ENCODE measurements at regions not wholly inside any gene's neighbourhood (a gene's known extent, or its start where the extent isn't known, plus 50 kb on each side); places are given as distances from the start of the nearest gene placed in this dataset.

- Mint-ChIP-seq H3K27ac (no peak overlapping the region), H3K4me3 (no peak overlapping the region)
Measured at GRCh38 chr10:109679478-109679877, 243.8 kb downstream of the XPNPEP1 start.

GRCh38 chr10:109678857-109679256 lies 244.5 kb downstream of the XPNPEP1 start:
- no peak overlapping the region for H3K27ac ChIP-seq (ENCODE audit: low read depth, low read length)
- H3K27ac Mint-ChIP-seq: no peak overlapping the region
- ChIA-PET CTCF (ENCODE audit: partially characterized antibody) (no interaction called here), POLR2A (ENCODE audit: partially characterized antibody) (no interaction called here)
- H3K36me3 ChIP-seq (ENCODE audit: insufficient read depth, low read length): no peaks in the 10 kb centered on the region
- H3K9me3 ChIP-seq (ENCODE audit: control insufficient read depth in 1 of 2, low read length in 2 of 2): no peaks in the 10 kb centered on the region
- no peak overlapping the region for H3K4me3 ChIP-seq (ENCODE audit: low read length in 2 of 2)
- no peaks in the 10 kb centered on the region for H3K4me1 Mint-ChIP-seq
- no peak overlapping the region for H3K4me3 Mint-ChIP-seq
- no peak for DNase-seq
- H3K9me3 Mint-ChIP-seq: peaks cover 0 to 2% (median 0%) of the 10 kb centered on the region in 8 donors
- intact Hi-C loops (cut with micrococcal nuclease): no loop called here
- no peaks in the 10 kb centered on the region for H3K27me3 ChIP-seq (ENCODE audit: insufficient read depth, low read length)
- no peaks in the 10 kb centered on the region for H3K4me1 ChIP-seq (ENCODE audit: insufficient read depth, low read length)
- H3K27me3 Mint-ChIP-seq: no peaks in the 10 kb centered on the region
- no peaks in the 10 kb centered on the region for H3K36me3 Mint-ChIP-seq

More at GRCh38 chr10:109679478-109679877, 243.8 kb downstream of the XPNPEP1 start:
- no peak overlapping the region for H3K4me3 ChIP-seq (ENCODE audit: low read length in 2 of 2)
- intact Hi-C loops (cut with micrococcal nuclease): no loop called here
- no peaks in the 10 kb centered on the region for H3K4me1 Mint-ChIP-seq
- H3K36me3 Mint-ChIP-seq: no peaks in the 10 kb centered on the region
- peaks cover 0 to 2% (median 0%) of the 10 kb centered on the region in 8 donors for H3K9me3 Mint-ChIP-seq
- no peak for DNase-seq
- H3K4me1 ChIP-seq (ENCODE audit: insufficient read depth, low read length): no peaks in the 10 kb centered on the region
- ChIA-PET POLR2A (ENCODE audit: partially characterized antibody) (no interaction called here), CTCF (ENCODE audit: partially characterized antibody) (no interaction called here)
- no peaks in the 10 kb centered on the region for H3K36me3 ChIP-seq (ENCODE audit: insufficient read depth, low read length)
- no peaks in the 10 kb centered on the region for H3K27me3 ChIP-seq (ENCODE audit: insufficient read depth, low read length)
- H3K9me3 ChIP-seq (ENCODE audit: control insufficient read depth in 1 of 2, low read length in 2 of 2): no peaks in the 10 kb centered on the region
- no peak overlapping the region for H3K27ac ChIP-seq (ENCODE audit: low read depth, low read length)
- H3K27me3 Mint-ChIP-seq: no peaks in the 10 kb centered on the region

- Mint-ChIP-seq H3K27ac (no peak overlapping the region), H3K27me3 (peaks cover 0 to 2% of the 10 kb centered on the region in 2 donors), H3K36me3 (no peaks in the 10 kb centered on the region), H3K4me3 (no peak overlapping the region), H3K9me3 (peaks cover 0 to 1% (median 0%) of the 10 kb centered on the region in 8 donors), H3K4me1 (no peaks in the 10 kb centered on the region)
- H3K36me3 ChIP-seq (ENCODE audit: insufficient read depth, low read length): no peaks in the 10 kb centered on the region
- no peak overlapping the region for H3K27ac ChIP-seq (ENCODE audit: low read depth, low read length)
- intact Hi-C loops (cut with micrococcal nuclease): no loop called here
- H3K4me3 ChIP-seq (ENCODE audit: low read length in 2 of 2): no peak overlapping the region
- H3K4me1 ChIP-seq (ENCODE audit: insufficient read depth, low read length): no peaks in the 10 kb centered on the region
- H3K27me3 ChIP-seq (ENCODE audit: insufficient read depth, low read length): no peaks in the 10 kb centered on the region
- no peaks in the 10 kb centered on the region for H3K9me3 ChIP-seq (ENCODE audit: control insufficient read depth in 1 of 2, low read length in 2 of 2)
- no peak for DNase-seq
- ChIA-PET POLR2A (ENCODE audit: partially characterized antibody) (no interaction called here), CTCF (ENCODE audit: partially characterized antibody) (no interaction called here)
Measured at GRCh38 chr10:109676703-109677102, 246.6 kb downstream of the XPNPEP1 start.

GRCh38 chr10:109668703-109669102 lies 254.6 kb downstream of the XPNPEP1 start:
- no peaks in the 10 kb centered on the region for H3K9me3 ChIP-seq (ENCODE audit: control insufficient read depth in 1 of 2, low read length in 2 of 2)
- DNase-seq: no peak
- Mint-ChIP-seq H3K27ac (no peak overlapping the region), H3K4me3 (no peak overlapping the region), H3K27me3 (peaks cover 2 to 4% of the 10 kb centered on the region in 2 donors), H3K36me3 (no peaks in the 10 kb centered on the region), H3K4me1 (no peaks in the 10 kb centered on the region), H3K9me3 (peaks cover 0 to 5% (median 3%) of the 10 kb centered on the region in 8 donors)
- H3K4me3 ChIP-seq (ENCODE audit: low read length in 2 of 2): no peak overlapping the region
- POLR2A ChIA-PET (ENCODE audit: partially characterized antibody): no interaction called here
- H3K27ac ChIP-seq (ENCODE audit: low read depth, low read length): no peak overlapping the region
- H3K4me1 ChIP-seq (ENCODE audit: insufficient read depth, low read length): no peaks in the 10 kb centered on the region
- no peaks in the 10 kb centered on the region for H3K36me3 ChIP-seq (ENCODE audit: insufficient read depth, low read length)
- CTCF ChIA-PET (ENCODE audit: partially characterized antibody): no interaction called here
- no peaks in the 10 kb centered on the region for H3K27me3 ChIP-seq (ENCODE audit: insufficient read depth, low read length)
- intact Hi-C loops (cut with micrococcal nuclease): no loop called here

- Histone ChIP-seq H3K36me3 (ENCODE audit: insufficient read depth, low read length) (no peaks in the 10 kb centered on the region), H3K4me3 (ENCODE audit: low read length in 2 of 2) (no peak overlapping the region), H3K9me3 (ENCODE audit: control insufficient read depth in 1 of 2, low read length in 2 of 2) (no peaks in the 10 kb centered on the region), H3K27ac (ENCODE audit: low read depth, low read length) (no peak overlapping the region), H3K27me3 (ENCODE audit: insufficient read depth, low read length) (no peaks in the 10 kb centered on the region), H3K4me1 (ENCODE audit: insufficient read depth, low read length) (no peaks in the 10 kb centered on the region)
- H3K4me1 Mint-ChIP-seq: no peaks in the 10 kb centered on the region
- H3K9me3 Mint-ChIP-seq: peaks cover 0 to 5% (median 4%) of the 10 kb centered on the region in 8 donors
- POLR2A ChIA-PET (ENCODE audit: partially characterized antibody): no interaction called here
- no peak for DNase-seq
- no peak overlapping the region for H3K4me3 Mint-ChIP-seq
- H3K27me3 Mint-ChIP-seq: peaks cover 2 to 4% of the 10 kb centered on the region in 2 donors
- no peaks in the 10 kb centered on the region for H3K36me3 Mint-ChIP-seq
- CTCF ChIA-PET (ENCODE audit: partially characterized antibody): no interaction called here
- intact Hi-C loops (cut with micrococcal nuclease): no loop called here
- no peak overlapping the region for H3K27ac Mint-ChIP-seq
Measured at GRCh38 chr10:109668154-109668665, 255.1 kb downstream of the XPNPEP1 start.

- H3K27me3 Mint-ChIP-seq: peaks cover 0 to 4% of the 10 kb centered on the region in 2 donors
- H3K36me3 Mint-ChIP-seq: no peaks in the 10 kb centered on the region
- DNase-seq: no peak
- no peak overlapping the region for H3K4me3 Mint-ChIP-seq
- ChIA-PET CTCF (ENCODE audit: partially characterized antibody) (no interaction called here), POLR2A (ENCODE audit: partially characterized antibody) (no interaction called here)
- Histone ChIP-seq H3K9me3 (ENCODE audit: control insufficient read depth in 1 of 2, low read length in 2 of 2) (no peaks in the 10 kb centered on the region), H3K27ac (ENCODE audit: low read depth, low read length) (no peak overlapping the region), H3K27me3 (ENCODE audit: insufficient read depth, low read length) (no peaks in the 10 kb centered on the region), H3K36me3 (ENCODE audit: insufficient read depth, low read length) (no peaks in the 10 kb centered on the region), H3K4me3 (ENCODE audit: low read length in 2 of 2) (no peak overlapping the region), H3K4me1 (ENCODE audit: insufficient read depth, low read length) (no peaks in the 10 kb centered on the region)
- H3K27ac Mint-ChIP-seq: no peak overlapping the region
- peaks cover 0 to 10% (median 4%) of the 10 kb centered on the region in 8 donors for H3K9me3 Mint-ChIP-seq
- intact Hi-C loops (cut with micrococcal nuclease): no loop called here
- H3K4me1 Mint-ChIP-seq: no peaks in the 10 kb centered on the region
Measured at GRCh38 chr10:109665321-109665720, 258.0 kb downstream of the XPNPEP1 start.

- ChIA-PET POLR2A (ENCODE audit: partially characterized antibody) (no interaction called here), CTCF (ENCODE audit: partially characterized antibody) (no interaction called here)
- Mint-ChIP-seq H3K4me1 (no peaks in the 10 kb centered on the region), H3K27ac (no peak overlapping the region), H3K27me3 (peaks cover 0 to 4% of the 10 kb centered on the region in 2 donors), H3K4me3 (no peak overlapping the region), H3K9me3 (peaks cover 0 to 12% (median 4%) of the 10 kb centered on the region in 8 donors), H3K36me3 (no peaks in the 10 kb centered on the region)
- Histone ChIP-seq H3K4me1 (ENCODE audit: insufficient read depth, low read length) (no peaks in the 10 kb centered on the region), H3K36me3 (ENCODE audit: insufficient read depth, low read length) (no peaks in the 10 kb centered on the region), H3K27me3 (ENCODE audit: insufficient read depth, low read length) (no peaks in the 10 kb centered on the region), H3K27ac (ENCODE audit: low read depth, low read length) (no peak overlapping the region), H3K4me3 (ENCODE audit: low read length in 2 of 2) (no peak overlapping the region), H3K9me3 (ENCODE audit: control insufficient read depth in 1 of 2, low read length in 2 of 2) (no peaks in the 10 kb centered on the region)
- no peak for DNase-seq
- intact Hi-C loops (cut with micrococcal nuclease): no loop called here
Measured at GRCh38 chr10:109664554-109664953, 258.8 kb downstream of the XPNPEP1 start.

- intact Hi-C loops (cut with micrococcal nuclease): no loop called here
- ChIA-PET POLR2A (ENCODE audit: partially characterized antibody) (no interaction called here), CTCF (ENCODE audit: partially characterized antibody) (no interaction called here)
- no peaks in the 10 kb centered on the region for H3K4me1 ChIP-seq (ENCODE audit: insufficient read depth, low read length)
- H3K27me3 ChIP-seq (ENCODE audit: insufficient read depth, low read length): no peaks in the 10 kb centered on the region
- no peaks in the 10 kb centered on the region for H3K36me3 Mint-ChIP-seq
- no peak overlapping the region for H3K27ac Mint-ChIP-seq
- no peaks in the 10 kb centered on the region for H3K9me3 ChIP-seq (ENCODE audit: control insufficient read depth in 1 of 2, low read length in 2 of 2)
- no peak overlapping the region for H3K4me3 ChIP-seq (ENCODE audit: low read length in 2 of 2)
- no peak overlapping the region for H3K4me3 Mint-ChIP-seq
- H3K4me1 Mint-ChIP-seq: no peaks in the 10 kb centered on the region
- DNase-seq: no peak
- H3K9me3 Mint-ChIP-seq: peaks cover 0 to 12% (median 5%) of the 10 kb centered on the region in 8 donors
- no peak overlapping the region for H3K27ac ChIP-seq (ENCODE audit: low read depth, low read length)
- H3K36me3 ChIP-seq (ENCODE audit: insufficient read depth, low read length): no peaks in the 10 kb centered on the region
- peaks cover 0 to 4% of the 10 kb centered on the region in 2 donors for H3K27me3 Mint-ChIP-seq
Measured at GRCh38 chr10:109663122-109663521, 260.2 kb downstream of the XPNPEP1 start.
